Heart right ventricle (tissue), 16 donors: ENCODE measurements at regions not wholly inside any gene's neighbourhood (a gene's known extent, or its start where the extent isn't known, plus 50 kb on each side); places are given as distances from the start of the nearest gene placed in this dataset.

Experiments
- ATAC-seq, 8 donors: fragments of 200-7000 bp; cut with Tn5 transposase; one replicate each; pipeline ENCODE4 v1.9.1; 2020; ENCODE audit warnings: mild to moderate bottlenecking in 8 of 8, moderate library complexity in 8 of 8, moderate number of reproducible peaks in 1 of 8
- DNase-seq, 2 donors: peaks; one replicate each; pipeline ENCODE4 v3.0.0-alpha.2; 2020
- H3K27ac ChIP-seq, 10 donors: fragments of 200-600 bp; sonication (generic) in 2 of 10; one replicate each; pipeline versions ENCODE4 v1.5.0 to v1.8.0; 2020 to 2022; ENCODE audit warnings: mild to moderate bottlenecking in 3 of 10
- H3K27me3 ChIP-seq, 7 donors: fragments of 200-600 bp; one replicate each; pipeline ENCODE4 v1.8.0; 2021 to 2022; ENCODE audit warnings: mild to moderate bottlenecking in 2 of 7
- H3K36me3 ChIP-seq, 9 donors: fragments of 200-600 bp; sonication (generic) in 1 of 9; one replicate each; pipeline versions ENCODE4 v1.5.0 to v1.8.0; 2020 to 2022; ENCODE audit warnings: mild to moderate bottlenecking in 2 of 9
- H3K4me1 ChIP-seq, 9 donors: fragments of 200-600 bp; sonication (generic) in 1 of 9; one replicate each; pipeline versions ENCODE4 v1.5.0 to v1.8.0; 2020 to 2022; ENCODE audit warnings: mild to moderate bottlenecking in 4 of 9
- H3K4me3 ChIP-seq, 10 donors: fragments of 200-600 bp; sonication (generic) in 2 of 10; one replicate each; pipeline versions ENCODE4 v1.5.0 to v1.8.0; 2020 to 2022; ENCODE audit warnings: mild to moderate bottlenecking in 7 of 10, moderate library complexity in 2 of 10
- H3K9me3 ChIP-seq, 11 donors: fragments of 200-600 bp in 10 of 11; sonication (generic) in 2 of 11; one replicate each; pipeline versions ENCODE4 v1.5.0 to v1.8.0; 2013 to 2022; ENCODE audit warnings: mild to moderate bottlenecking in 2 of 11, control low read depth in 1 of 11, moderate library complexity in 1 of 11
- CTCF ChIP-seq, 9 donors: fragments of 200-600 bp; sonication (generic) in 2 of 9; IDR thresholded peaks; one replicate each; pipeline versions ENCODE4 v1.5.0 to v1.8.0; 2021 to 2022; ENCODE audit warnings: antibody characterized with exemption in 9 of 9, mild to moderate bottlenecking in 5 of 9, moderate library complexity in 1 of 9
- WGBS, 2 donors: extraction: QIAGEN DNeasy Blood & Tissue Kit; methylation state at CpG; one replicate each; pipeline ENCODE4 v1.1.7; 2013; ENCODE audit warnings: inconsistent platforms in 1 of 2; 5-methylcytosine and 5-hydroxymethylcytosine counted together
- intact Hi-C, 10 donors: fragments of 100-400 bp; cut with DNase I; formaldehyde crosslinking; loops; one replicate each; pipeline versions ENCODE4 v1.11.1 to v1.14.2; 2022
- donor health status: Arrhythmogenic right ventricular cardiomyopathy.
- donor health status: ischemic (EF 13 %, LVEDD 7.1; RV severe dilation, severe dysfunction).
- donor health status: healthy with polysubstance abuse.
- donor health status: DM: no; HTN: yes; CAD: no.
- donor health status: DM: no; HTN: no; CAD: no.
- donor health status: ischemic (EF 25% LVEDD 6.9; RV normal size, moderate dysfunction).
- donor health status: ischemic (EF 25% LVEDD 5.7; RV mildly dilated, moderate dysfunction).
- donor health status: healthy.
- donor health status: DM: yes; HTN: yes; CAD: no.
- donor health status: Ischemic cardiomyopathy.
- donor health status: ischemic (EF 35%, LVEDD 5.7; RV mildly dilated, moderate dysfunction).
- donor health status: nonischemic (EF 11% LVEDD 7.7; RV severe dilation, severe dysfunction).
- donor health status: DM: yes; HTN: yes; CAD: no.
- donor health status: PGD.
- donor health status: ischemic (EF 29% LVEDD 5.4; RV normal size, mild dysfunction).
- donor health status: nonischemic (EF 23%, LVEDD 6.1; RV moderate dilation, normal function).

- no peak overlapping the region for H3K27ac ChIP-seq
- TF ChIP-seq CTCF (IDR thresholded peaks at IDR 0.05): no peak
- no peak overlapping the region for H3K4me3 ChIP-seq
- DNase-seq (no peak), ATAC-seq (no peak)
- peaks cover 0 to 10% (median 0%) of the 10 kb centered on the region in 11 donors for H3K9me3 ChIP-seq
- 35 to 50% methylated on average over 5 of the region's 5 CpGs for WGBS, 2 donors
- peaks cover 0 to 9% (median 0%) of the 10 kb centered on the region in 7 donors for H3K27me3 ChIP-seq
- intact Hi-C loops: no loop called here
- H3K4me1 ChIP-seq: no peaks in the 10 kb centered on the region
- no peaks in the 10 kb centered on the region for H3K36me3 ChIP-seq
These were observed 323.9 kb downstream of the SMAD2 start for GRCh38 chr18:47606526-47606925.

DNA sequence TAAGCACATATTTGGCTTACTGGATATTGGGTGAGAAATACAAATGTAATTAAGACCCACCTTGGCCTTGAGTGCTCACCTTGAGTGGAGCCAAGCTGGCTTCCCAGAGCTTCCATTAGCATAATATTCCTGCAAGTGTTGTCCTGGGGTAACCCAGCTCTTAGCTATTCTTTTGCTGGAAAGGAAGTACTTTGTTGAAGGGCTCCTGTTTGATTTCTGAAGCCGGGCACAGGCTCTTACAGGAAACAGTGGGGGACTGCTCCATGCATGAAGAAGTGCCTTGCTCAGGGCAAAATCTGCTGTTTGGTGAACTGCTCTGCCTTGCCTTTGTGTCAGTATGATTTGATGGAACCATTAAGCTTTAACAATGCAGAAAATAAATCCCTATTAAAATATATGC, 325.4 kb downstream of the SMAD2 start:
- ATAC-seq (no peak), DNase-seq (no peak)
- Histone ChIP-seq H3K36me3 (no peaks in the 10 kb centered on the region), H3K4me3 (no peak overlapping the region), H3K9me3 (no peaks in the 10 kb centered on the region), H3K27me3 (peaks cover 0 to 5% (median 0%) of the 10 kb centered on the region in 7 donors), H3K27ac (no peak overlapping the region), H3K4me1 (no peaks in the 10 kb centered on the region)
- WGBS, 2 donors: 32 to 48% methylated on average over 1 of the region's 1 CpG
- no peak for TF ChIP-seq CTCF (IDR thresholded peaks at IDR 0.05)
- intact Hi-C loops: no loop called here

- H3K4me1 ChIP-seq: no peaks in the 10 kb centered on the region
- H3K27ac ChIP-seq: no peak overlapping the region
- H3K9me3 ChIP-seq: no peaks in the 10 kb centered on the region
- no peak for ATAC-seq
- no peak overlapping the region for H3K4me3 ChIP-seq
- no peak for DNase-seq
- WGBS, 2 donors: 78 to 84% methylated on average over 5 of the region's 5 CpGs
- no peak for TF ChIP-seq CTCF (IDR thresholded peaks at IDR 0.05)
- intact Hi-C loops: no loop called here
- no peaks in the 10 kb centered on the region for H3K36me3 ChIP-seq
- peaks cover 0 to 4% (median 0%) of the 10 kb centered on the region in 7 donors for H3K27me3 ChIP-seq
These were observed 326.4 kb downstream of the SMAD2 start for GRCh38 chr18:47604021-47604420.

GRCh38 chr18:47603158-47603557, 327.3 kb downstream of the SMAD2 start:
- Histone ChIP-seq H3K9me3 (no peaks in the 10 kb centered on the region), H3K27me3 (peaks cover 0 to 6% (median 0%) of the 10 kb centered on the region in 7 donors), H3K27ac (no peak overlapping the region), H3K4me3 (no peak overlapping the region), H3K4me1 (no peaks in the 10 kb centered on the region), H3K36me3 (no peaks in the 10 kb centered on the region)
- no peak for ATAC-seq
- DNase-seq: no peak
- intact Hi-C loops: no loop called here
- TF ChIP-seq CTCF (IDR thresholded peaks at IDR 0.05): no peak
- WGBS, 2 donors: 69 to 87% methylated on average over 1 of the region's 1 CpG
